Tibial nerve (tissue), 4 donors: ENCODE measurements at regions not wholly inside any gene's neighbourhood (a gene's known extent, or its start where the extent isn't known, plus 50 kb on each side); places are given as distances from the start of the nearest gene placed in this dataset.

Experiments
- DNase-seq, 2 donors: peaks; one replicate each; pipeline ENCODE4 v3.0.0-alpha.2; 2019; ENCODE audit warnings: low spot score in 2 of 2
- H3K27ac ChIP-seq, 4 donors: fragments of 200-600 bp; sonication (generic) in 3 of 4; one replicate each; pipeline ENCODE4 v1.5.1; 2017 to 2019; ENCODE audit warnings: mild to moderate bottlenecking in 1 of 4
- H3K27me3 ChIP-seq, 2 donors: fragments of 200-600 bp; sonication (generic) in 1 of 2; one replicate each; pipeline versions ENCODE4 v1.5.1 to v1.6.0; 2017 to 2019
- H3K36me3 ChIP-seq, 3 donors: fragments of 200-600 bp; sonication (generic); one replicate each; pipeline ENCODE4 v1.5.1; 2018 to 2019
- H3K4me1 ChIP-seq, 4 donors: fragments of 200-600 bp; sonication (generic) in 3 of 4; one replicate each; pipeline ENCODE4 v1.5.1; 2017 to 2019
- H3K4me3 ChIP-seq, 4 donors: fragments of 200-600 bp; sonication (generic) in 3 of 4; one replicate each; pipeline ENCODE4 v1.5.1; 2017 to 2019; ENCODE audit warnings: mild to moderate bottlenecking in 1 of 4, moderate library complexity in 1 of 4
- H3K9me3 ChIP-seq, 4 donors: fragments of 200-600 bp; sonication (generic) in 3 of 4; one replicate each; pipeline ENCODE4 v1.5.1; 2017 to 2019
- CTCF ChIP-seq, 5 experiments: fragments of 200-600 bp in 3 of 5; fragments of 450-650 bp in 2 of 5; sonication (generic) in 3 of 5; IDR thresholded peaks; one replicate each; pipeline ENCODE4 v1.5.1; 2016 to 2019; ENCODE audit warnings: antibody characterized with exemption in 5 of 5, mild to moderate bottlenecking in 3 of 5, moderate library complexity in 2 of 5
- EP300 ChIP-seq, 2 donors: sonication (generic); formaldehyde crosslinking; IDR thresholded peaks; one replicate each; pipeline ENCODE4 v1.6.1; 2017; ENCODE audit warnings: antibody characterized with exemption in 2 of 2, mild to moderate bottlenecking in 1 of 2
- POLR2A ChIP-seq, 2 donors: fragments of 450-650 bp; IDR thresholded peaks; one replicate each; pipeline ENCODE4 v1.6.1; 2017; ENCODE audit warnings: antibody characterized with exemption in 2 of 2, mild to moderate bottlenecking in 2 of 2, moderate library complexity in 2 of 2
- WGBS, 2 donors: methylation state at CpG; one replicate each; pipeline ENCODE4 v1.1.5; 2018; 5-methylcytosine and 5-hydroxymethylcytosine counted together

- H3K9me3 ChIP-seq = no peaks in the 10 kb centered on the region
- TF ChIP-seq CTCF (IDR thresholded peaks at IDR 0.05) (no peak), EP300 (IDR thresholded peaks at IDR 0.05) (no peak), POLR2A (IDR thresholded peaks at IDR 0.05) (no peak)
- 73 to 84% methylated on average over 4 of the region's 4 CpGs for WGBS, 2 donors
- no peak overlapping the region for H3K27ac ChIP-seq
- no peaks in the 10 kb centered on the region for H3K4me1 ChIP-seq
- DNase-seq = no peak
- H3K36me3 ChIP-seq = no peaks in the 10 kb centered on the region
- no peak overlapping the region for H3K4me3 ChIP-seq
- H3K27me3 ChIP-seq = no peaks in the 10 kb centered on the region
These were observed 117.1 kb upstream of the AP1S2 start for GRCh38 chrX:15971696-15972095.

- H3K27ac ChIP-seq = no peak overlapping the region
- peaks cover 0 to 4% of the 10 kb centered on the region in 2 donors for H3K27me3 ChIP-seq
- no peaks in the 10 kb centered on the region for H3K36me3 ChIP-seq
- H3K4me1 ChIP-seq = no peaks in the 10 kb centered on the region
- TF ChIP-seq CTCF (IDR thresholded peaks at IDR 0.05) (no peak), EP300 (IDR thresholded peaks at IDR 0.05) (no peak), POLR2A (IDR thresholded peaks at IDR 0.05) (no peak)
- no peak for DNase-seq
- no peaks in the 10 kb centered on the region for H3K9me3 ChIP-seq
- H3K4me3 ChIP-seq = no peak overlapping the region
- WGBS, 2 donors = 91 to 93% methylated on average over 1 of the region's 1 CpG
These were observed 109.2 kb upstream of the AP1S2 start for GRCh38 chrX:15963858-15964257.

- no peak for DNase-seq
- TF ChIP-seq POLR2A (IDR thresholded peaks at IDR 0.05) (no peak), EP300 (IDR thresholded peaks at IDR 0.05) (no peak), CTCF (IDR thresholded peaks at IDR 0.05) (no peak)
- Histone ChIP-seq H3K36me3 (no peaks in the 10 kb centered on the region), H3K4me1 (no peaks in the 10 kb centered on the region), H3K27me3 (peaks cover 0 to 3% of the 10 kb centered on the region in 2 donors), H3K27ac (no peak overlapping the region), H3K9me3 (no peaks in the 10 kb centered on the region), H3K4me3 (no peak overlapping the region)
- WGBS, 2 donors = 95 to 96% methylated on average over 2 of the region's 2 CpGs
These were observed 105.6 kb upstream of the AP1S2 start for GRCh38 chrX:15960237-15960636.

- Histone ChIP-seq H3K36me3 (no peaks in the 10 kb centered on the region), H3K27me3 (no peaks in the 10 kb centered on the region), H3K4me1 (no peaks in the 10 kb centered on the region), H3K4me3 (no peak overlapping the region), H3K9me3 (no peaks in the 10 kb centered on the region), H3K27ac (no peak overlapping the region)
- DNase-seq = no peak
- TF ChIP-seq POLR2A (IDR thresholded peaks at IDR 0.05) (no peak), CTCF (IDR thresholded peaks at IDR 0.05) (no peak), EP300 (IDR thresholded peaks at IDR 0.05) (no peak)
- 58 to 61% methylated on average over 9 of the region's 9 CpGs for WGBS, 2 donors
These were observed 102.1 kb upstream of the AP1S2 start for GRCh38 chrX:15956681-15957080.

GRCh38 chrX:15953801-15954200, 99.2 kb upstream of the AP1S2 start:
- WGBS, 2 donors = 63 to 70% methylated on average over 2 of the region's 2 CpGs
- no peak for DNase-seq
- no peak overlapping the region for H3K4me3 ChIP-seq
- TF ChIP-seq CTCF (IDR thresholded peaks at IDR 0.05) = no peak
- no peak for TF ChIP-seq EP300 (IDR thresholded peaks at IDR 0.05)
- no peak for TF ChIP-seq POLR2A (IDR thresholded peaks at IDR 0.05)
- H3K27ac ChIP-seq = no peak overlapping the region
- no peaks in the 10 kb centered on the region for H3K27me3 ChIP-seq
- H3K4me1 ChIP-seq = no peaks in the 10 kb centered on the region
- no peaks in the 10 kb centered on the region for H3K9me3 ChIP-seq
- H3K36me3 ChIP-seq = no peaks in the 10 kb centered on the region
